ENCODE measurements at regions not wholly inside any gene's neighbourhood (a gene's known extent, or its start where the extent isn't known, plus 50 kb on each side); places are given as distances from the start of the nearest gene placed in this dataset.

DNA sequence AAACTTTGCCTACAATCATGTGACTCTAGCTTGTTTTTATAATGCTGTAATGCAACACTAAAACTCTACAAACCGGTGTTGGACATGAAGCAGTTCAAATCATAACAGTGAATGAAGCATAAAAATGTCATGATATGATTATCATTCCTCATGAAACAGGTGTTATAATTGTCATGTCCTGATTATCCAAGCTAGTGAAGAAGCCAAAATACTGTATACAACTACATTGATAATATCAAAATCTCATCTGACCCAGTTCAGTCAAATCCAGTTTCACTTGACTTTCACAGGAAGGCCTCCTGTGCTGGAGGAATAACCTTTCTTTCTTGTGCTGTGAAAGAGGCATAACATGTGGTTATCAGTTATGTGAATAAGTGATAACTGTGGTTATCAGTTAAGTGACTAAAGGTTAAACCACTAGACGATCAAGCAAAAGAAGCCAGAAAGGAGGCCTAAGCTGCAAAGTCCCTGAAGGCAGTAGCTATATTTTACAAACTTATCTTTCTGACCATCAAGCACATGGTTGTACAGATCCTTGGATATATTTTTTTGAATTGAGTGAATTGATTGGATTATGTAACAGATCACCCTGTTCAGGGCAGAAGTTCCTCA is 296.4 kb downstream of the TUSC7 start:
- TF ChIP-seq, protein P1, sequence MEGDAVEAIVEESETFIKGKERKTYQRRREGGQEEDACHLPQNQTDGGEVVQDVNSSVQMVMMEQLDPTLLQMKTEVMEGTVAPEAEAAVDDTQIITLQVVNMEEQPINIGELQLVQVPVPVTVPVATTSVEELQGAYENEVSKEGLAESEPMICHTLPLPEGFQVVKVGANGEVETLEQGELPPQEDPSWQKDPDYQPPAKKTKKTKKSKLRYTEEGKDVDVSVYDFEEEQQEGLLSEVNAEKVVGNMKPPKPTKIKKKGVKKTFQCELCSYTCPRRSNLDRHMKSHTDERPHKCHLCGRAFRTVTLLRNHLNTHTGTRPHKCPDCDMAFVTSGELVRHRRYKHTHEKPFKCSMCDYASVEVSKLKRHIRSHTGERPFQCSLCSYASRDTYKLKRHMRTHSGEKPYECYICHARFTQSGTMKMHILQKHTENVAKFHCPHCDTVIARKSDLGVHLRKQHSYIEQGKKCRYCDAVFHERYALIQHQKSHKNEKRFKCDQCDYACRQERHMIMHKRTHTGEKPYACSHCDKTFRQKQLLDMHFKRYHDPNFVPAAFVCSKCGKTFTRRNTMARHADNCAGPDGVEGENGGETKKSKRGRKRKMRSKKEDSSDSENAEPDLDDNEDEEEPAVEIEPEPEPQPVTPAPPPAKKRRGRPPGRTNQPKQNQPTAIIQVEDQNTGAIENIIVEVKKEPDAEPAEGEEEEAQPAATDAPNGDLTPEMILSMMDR (IDR thresholded peaks at IDR 0.05; ENCODE audit: low read depth, low read length), result no peak
- POLR2A ChIA-PET, result no interaction called here
- H3K27ac ChIP-seq (ENCODE audit: low read depth, low read length), result no peak overlapping the region
- no peaks in the 10 kb centered on the region for H3K9me3 ChIP-seq (ENCODE audit: control insufficient read depth, insufficient read depth, low read length)
- no peak for DNase-seq (ENCODE audit: low read depth, low spot score)
- CTCF ChIA-PET, result interaction anchor here (0.6 kb wide), 1 partner anchor 520 kb away, joined by 3 read pairs; no protein-coding TSS in a partner anchor
- H3K27me3 ChIP-seq (ENCODE audit: control insufficient read depth, insufficient read depth, low read length), result no peaks in the 10 kb centered on the region
- H3K4me3 ChIP-seq (ENCODE audit: low read depth, low read length), result no peak overlapping the region

DNA sequence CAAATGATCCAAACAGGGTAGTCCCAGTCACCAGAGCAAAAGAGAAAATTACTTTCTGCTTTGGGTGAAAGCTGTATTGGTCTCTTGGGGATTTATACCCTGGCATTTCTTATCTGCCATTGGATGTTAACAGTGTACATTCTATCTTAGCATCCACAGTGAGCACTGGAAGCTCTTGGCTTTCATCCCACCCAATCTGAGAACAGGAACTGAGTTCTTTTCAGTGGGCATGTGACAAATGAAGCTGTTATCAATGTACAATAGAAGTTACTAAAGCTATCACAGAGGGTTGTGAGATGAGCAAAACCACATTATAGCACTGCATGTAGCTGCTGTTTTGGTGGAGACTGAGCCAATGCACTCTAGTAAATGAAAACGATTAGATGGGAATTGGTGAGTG is 300.7 kb downstream of the TUSC7 start:
- H3K4me3 ChIP-seq (ENCODE audit: low read depth, low read length), result no peak overlapping the region
- H3K27me3 ChIP-seq (ENCODE audit: control insufficient read depth, insufficient read depth, low read length), result no peaks in the 10 kb centered on the region
- TF ChIP-seq, protein P1 (IDR thresholded peaks at IDR 0.05; ENCODE audit: low read depth, low read length), result no peak
- H3K27ac ChIP-seq (ENCODE audit: low read depth, low read length), result no peak overlapping the region
- POLR2A ChIA-PET, result no interaction called here
- DNase-seq (ENCODE audit: low read depth, low spot score), result no peak
- H3K9me3 ChIP-seq (ENCODE audit: control insufficient read depth, insufficient read depth, low read length), result no peaks in the 10 kb centered on the region
- CTCF ChIA-PET, result no interaction called here

DNA sequence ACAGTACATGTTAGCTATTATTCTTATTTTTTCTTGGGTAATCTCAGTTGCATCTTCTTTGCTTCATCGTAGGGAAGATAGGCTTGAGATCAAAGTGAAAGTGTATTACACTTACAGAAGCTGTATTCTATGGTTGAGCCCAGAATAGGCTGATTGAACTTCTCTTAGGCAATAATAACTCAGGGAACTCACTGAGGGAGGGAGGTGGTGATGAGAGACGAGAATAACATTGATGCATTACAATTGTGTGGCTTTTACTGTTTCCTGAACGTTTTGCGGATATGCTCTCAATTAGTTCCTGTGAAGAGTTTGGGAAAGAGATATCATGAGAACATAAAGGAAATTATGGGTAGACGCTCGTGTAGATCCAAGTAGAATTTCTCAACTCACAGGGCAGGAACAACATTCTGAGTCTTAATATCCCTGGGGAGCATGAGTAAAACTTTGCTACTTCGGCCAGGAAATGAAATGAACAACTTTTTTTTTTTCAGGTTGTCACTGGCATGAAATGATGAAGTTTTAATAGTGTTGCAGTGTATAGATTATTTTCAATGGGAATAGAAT is 302.2 kb downstream of the TUSC7 start:
- CTCF ChIA-PET, result no interaction called here

DNA sequence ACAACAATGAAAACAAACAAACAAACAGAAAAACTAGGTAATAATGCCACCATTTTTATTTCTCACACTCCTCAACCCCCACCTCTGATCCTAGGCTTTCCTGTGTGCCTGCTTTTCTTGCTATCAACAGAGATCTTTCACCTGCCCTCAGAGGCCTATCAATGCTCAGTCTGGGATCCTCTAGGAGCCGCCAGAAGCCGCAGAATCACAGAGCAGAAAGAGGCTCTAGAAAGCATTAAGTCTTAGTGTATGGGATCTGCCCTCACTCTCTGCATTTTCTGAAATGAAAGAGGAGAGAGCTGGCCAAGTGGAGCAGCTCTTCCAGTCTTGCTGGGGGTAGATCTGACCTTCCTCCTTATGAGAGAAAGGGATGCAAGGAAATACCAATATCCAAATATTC is 306.8 kb downstream of the TUSC7 start:
- POLR2A ChIA-PET, result no interaction called here
- no peak for DNase-seq (ENCODE audit: low read depth, low spot score)
- CTCF ChIA-PET, result interaction anchor here (1.7 to 2.2 kb wide), 2 partner anchors 245 to 510 kb away, joined by 6 to 7 read pairs; no protein-coding TSS in a partner anchor
- Histone ChIP-seq H3K4me3 (ENCODE audit: low read depth, low read length) (no peak overlapping the region), H3K27me3 (ENCODE audit: control insufficient read depth, insufficient read depth, low read length) (no peaks in the 10 kb centered on the region), H3K9me3 (ENCODE audit: control insufficient read depth, insufficient read depth, low read length) (no peaks in the 10 kb centered on the region), H3K27ac (ENCODE audit: low read depth, low read length) (no peak overlapping the region)
- TF ChIP-seq, protein P1 (IDR thresholded peaks at IDR 0.05; ENCODE audit: low read depth, low read length), result no peak

More for the DNA sequence above, 302.2 kb downstream of the TUSC7 start:
- Histone ChIP-seq H3K4me3 (ENCODE audit: low read depth, low read length) (no peak overlapping the region), H3K27me3 (ENCODE audit: control insufficient read depth, insufficient read depth, low read length) (no peaks in the 10 kb centered on the region), H3K9me3 (ENCODE audit: control insufficient read depth, insufficient read depth, low read length) (no peaks in the 10 kb centered on the region), H3K27ac (ENCODE audit: low read depth, low read length) (no peak overlapping the region)
- POLR2A ChIA-PET, result no interaction called here
- DNase-seq (ENCODE audit: low read depth, low spot score), result no peak
- TF ChIP-seq, protein P1 (IDR thresholded peaks at IDR 0.05; ENCODE audit: low read depth, low read length), result no peak

DNA sequence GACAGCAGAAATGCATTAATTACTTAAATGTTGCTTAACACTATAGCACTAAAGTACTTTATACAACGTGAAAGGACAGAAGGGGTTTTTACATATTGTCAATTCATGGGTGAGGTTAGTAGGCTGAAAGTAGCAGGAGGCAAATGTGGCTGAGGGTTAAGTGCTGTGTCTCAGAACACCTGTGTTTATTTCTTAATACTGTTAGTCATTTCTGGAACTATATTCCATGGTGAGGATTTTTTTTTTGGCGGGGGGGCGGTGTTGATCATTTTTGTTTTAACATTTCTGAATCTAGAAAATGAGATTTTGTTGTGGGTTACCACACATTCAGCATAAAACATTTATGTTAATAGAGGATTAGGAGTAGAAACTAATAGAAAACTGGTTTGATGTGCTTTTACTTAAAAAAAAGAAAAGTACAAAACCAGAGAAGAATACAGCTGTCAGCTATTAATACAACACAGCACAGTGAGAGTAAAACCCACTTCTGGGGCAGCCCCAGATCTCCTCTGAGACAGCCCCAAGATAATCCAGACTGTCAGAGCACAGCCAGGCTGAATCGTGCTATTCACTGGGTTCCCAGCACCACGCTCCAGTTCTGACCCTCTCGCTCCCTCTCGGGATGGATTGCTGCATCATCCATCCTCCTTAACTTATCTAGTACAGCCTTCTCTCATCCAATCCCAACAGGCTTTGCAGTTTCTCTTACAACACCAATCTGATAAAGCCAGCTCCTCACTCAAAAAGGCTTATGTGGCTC is 307.7 kb downstream of the TUSC7 start:
- CTCF ChIA-PET, result interaction anchor here (0.5 to 2.5 kb wide), 6 partner anchors 42 to 509 kb away, joined by 3 to 7 read pairs (median 5); no protein-coding TSS in a partner anchor
- no peaks in the 10 kb centered on the region for H3K27me3 ChIP-seq (ENCODE audit: control insufficient read depth, insufficient read depth, low read length)

More for the DNA sequence above, 307.7 kb downstream of the TUSC7 start:
- no peak for DNase-seq (ENCODE audit: low read depth, low spot score)
- no peak overlapping the region for H3K4me3 ChIP-seq (ENCODE audit: low read depth, low read length)
- TF ChIP-seq, protein P1 (IDR thresholded peaks at IDR 0.05; ENCODE audit: low read depth, low read length), result no peak
- no peak overlapping the region for H3K27ac ChIP-seq (ENCODE audit: low read depth, low read length)
- H3K9me3 ChIP-seq (ENCODE audit: control insufficient read depth, insufficient read depth, low read length), result no peaks in the 10 kb centered on the region
- POLR2A ChIA-PET, result no interaction called here
